ENCODE measurements at regions not wholly inside any gene's neighbourhood (a gene's known extent, or its start where the extent isn't known, plus 50 kb on each side); places are given as distances from the start of the nearest gene placed in this dataset.

DNA sequence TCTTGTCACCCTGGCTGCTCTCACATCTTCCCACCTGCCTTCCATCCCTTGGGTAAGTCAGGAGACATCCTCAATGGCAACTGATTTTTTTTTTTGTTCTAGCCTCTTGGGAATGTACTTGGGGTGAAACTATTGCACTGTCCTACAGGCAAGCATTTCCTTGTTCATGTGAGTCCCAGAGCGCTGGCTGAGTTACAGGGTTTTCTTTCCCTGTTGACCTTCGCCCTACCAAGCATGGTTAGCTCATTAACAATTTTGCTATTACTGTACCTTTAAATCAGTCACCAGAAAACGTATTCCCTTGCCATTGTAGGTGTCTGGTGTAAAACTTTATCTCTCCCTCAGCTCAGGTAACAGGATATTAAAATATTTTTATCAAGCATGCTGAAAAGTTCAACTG, 98.9 kb downstream of the PRLHR start:
- peak overlapping the region in 1 of 4 donors; percentile 25 for H3K27ac ChIP-seq
- in situ Hi-C loops (cut with MboI; ENCODE audit: low pct_ligation_motif_present in 1 of 4, low pct_unique_long_range_greater_than_20kb in 1 of 4, low sequenced_read_pairs in 3 of 4): no loop called here
- H3K4me1 ChIP-seq: peaks cover 0 to 7% (median 4%) of the 10 kb centered on the region in 4 donors
- H3K9me3 ChIP-seq: no peaks in the 10 kb centered on the region
- no peak for TF ChIP-seq EP300 (IDR thresholded peaks at IDR 0.05; ENCODE audit: low read depth)
- TF ChIP-seq POLR2AphosphoS5 (IDR thresholded peaks at IDR 0.05): no peak
- no peak for TF ChIP-seq POLR2A (IDR thresholded peaks at IDR 0.05)
- TF ChIP-seq, protein P1, sequence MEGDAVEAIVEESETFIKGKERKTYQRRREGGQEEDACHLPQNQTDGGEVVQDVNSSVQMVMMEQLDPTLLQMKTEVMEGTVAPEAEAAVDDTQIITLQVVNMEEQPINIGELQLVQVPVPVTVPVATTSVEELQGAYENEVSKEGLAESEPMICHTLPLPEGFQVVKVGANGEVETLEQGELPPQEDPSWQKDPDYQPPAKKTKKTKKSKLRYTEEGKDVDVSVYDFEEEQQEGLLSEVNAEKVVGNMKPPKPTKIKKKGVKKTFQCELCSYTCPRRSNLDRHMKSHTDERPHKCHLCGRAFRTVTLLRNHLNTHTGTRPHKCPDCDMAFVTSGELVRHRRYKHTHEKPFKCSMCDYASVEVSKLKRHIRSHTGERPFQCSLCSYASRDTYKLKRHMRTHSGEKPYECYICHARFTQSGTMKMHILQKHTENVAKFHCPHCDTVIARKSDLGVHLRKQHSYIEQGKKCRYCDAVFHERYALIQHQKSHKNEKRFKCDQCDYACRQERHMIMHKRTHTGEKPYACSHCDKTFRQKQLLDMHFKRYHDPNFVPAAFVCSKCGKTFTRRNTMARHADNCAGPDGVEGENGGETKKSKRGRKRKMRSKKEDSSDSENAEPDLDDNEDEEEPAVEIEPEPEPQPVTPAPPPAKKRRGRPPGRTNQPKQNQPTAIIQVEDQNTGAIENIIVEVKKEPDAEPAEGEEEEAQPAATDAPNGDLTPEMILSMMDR (IDR thresholded peaks at IDR 0.05): no peak
- peak; percentile 56 for DNase-seq
- no peak overlapping the region for H3K4me3 ChIP-seq
- H3K27me3 ChIP-seq: no peaks in the 10 kb centered on the region
- H3K36me3 ChIP-seq: no peaks in the 10 kb centered on the region
- whole genome bisulfite sequencing, 2 donors (ENCODE audit: low coverage in 1 of 2): 42 to 44% methylated on average over 3 of the region's 3 CpGs
- intact Hi-C loops (cut with DNase I; ENCODE audit: low total_unique reads): no loop called here

DNA sequence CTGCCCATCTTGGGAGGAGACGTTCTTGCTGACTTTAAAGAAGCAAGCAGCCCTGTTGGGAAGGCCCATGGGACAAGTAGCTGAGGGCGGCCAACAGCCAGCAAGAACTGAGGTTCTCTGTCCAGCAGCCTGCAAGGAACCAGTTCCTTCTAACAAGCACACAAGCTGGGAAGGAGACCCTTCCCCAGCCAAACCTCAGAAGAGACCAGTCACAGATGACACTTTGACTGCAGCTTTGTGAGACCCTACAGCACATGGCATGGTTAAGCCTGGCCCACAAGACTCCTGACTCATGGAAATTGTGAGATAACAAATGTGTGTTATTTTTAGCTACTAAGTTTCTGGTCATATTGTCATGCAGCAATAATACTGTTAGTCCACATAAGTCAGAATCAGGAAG, 99.9 kb downstream of the PRLHR start:
- Histone ChIP-seq H3K9me3 (no peaks in the 10 kb centered on the region), H3K27ac (no peak overlapping the region), H3K4me3 (no peak overlapping the region), H3K27me3 (no peaks in the 10 kb centered on the region), H3K4me1 (peaks cover 0 to 7% (median 4%) of the 10 kb centered on the region in 4 donors), H3K36me3 (no peaks in the 10 kb centered on the region)
- intact Hi-C loops (cut with DNase I; ENCODE audit: low total_unique reads): no loop called here
- 78% methylated on average over 2 of the region's 2 CpGs; no CpG with 5 or more reads in 1 of the 2 donors for WGBS, 2 donors (ENCODE audit: low coverage in 1 of 2)
- in situ Hi-C loops (cut with MboI; ENCODE audit: low pct_ligation_motif_present in 1 of 4, low pct_unique_long_range_greater_than_20kb in 1 of 4, low sequenced_read_pairs in 3 of 4): no loop called here
- DNase-seq: no peak
- TF ChIP-seq, protein P1 (IDR thresholded peaks at IDR 0.05): no peak
- TF ChIP-seq EP300 (IDR thresholded peaks at IDR 0.05; ENCODE audit: low read depth) (no peak), POLR2A (IDR thresholded peaks at IDR 0.05) (no peak), POLR2AphosphoS5 (IDR thresholded peaks at IDR 0.05) (no peak)

DNA sequence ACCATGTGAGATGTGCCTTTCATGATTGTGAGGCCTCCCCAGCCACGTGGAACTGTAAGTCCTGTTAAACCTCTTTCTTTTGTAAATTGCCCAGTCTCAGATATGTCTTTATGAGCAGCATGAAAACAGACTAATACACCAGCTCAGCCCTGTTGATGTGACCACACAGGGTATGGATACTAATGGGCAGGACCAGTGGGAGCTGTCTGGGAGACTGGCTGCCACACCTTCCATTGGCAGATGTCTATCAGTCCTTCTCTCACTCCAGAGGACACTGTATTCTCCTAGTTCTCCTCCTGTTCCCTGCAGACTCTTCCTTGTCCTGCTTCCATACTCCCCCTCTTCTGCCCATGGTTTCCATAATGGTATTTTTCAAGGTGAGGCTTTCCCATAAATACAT, 104.4 kb downstream of the PRLHR start:
- no peaks in the 10 kb centered on the region for H3K9me3 ChIP-seq
- H3K4me1 ChIP-seq: peaks cover 0 to 3% (median 1%) of the 10 kb centered on the region in 4 donors
- H3K36me3 ChIP-seq: no peaks in the 10 kb centered on the region
- no peak overlapping the region for H3K4me3 ChIP-seq
- H3K27me3 ChIP-seq: no peaks in the 10 kb centered on the region
- TF ChIP-seq POLR2AphosphoS5 (IDR thresholded peaks at IDR 0.05): no peak
- TF ChIP-seq EP300 (IDR thresholded peaks at IDR 0.05; ENCODE audit: low read depth): no peak
- TF ChIP-seq, protein P1 (IDR thresholded peaks at IDR 0.05): no peak
- TF ChIP-seq POLR2A (IDR thresholded peaks at IDR 0.05): no peak
- no peak overlapping the region for H3K27ac ChIP-seq
- 0 to 33% methylated on average over 1 of the region's 1 CpG for WGBS, 2 donors (ENCODE audit: low coverage in 1 of 2)
- intact Hi-C loops (cut with DNase I; ENCODE audit: low total_unique reads): no loop called here
- DNase-seq: no peak
- in situ Hi-C loops (cut with MboI; ENCODE audit: low pct_ligation_motif_present in 1 of 4, low pct_unique_long_range_greater_than_20kb in 1 of 4, low sequenced_read_pairs in 3 of 4): no loop called here

DNA sequence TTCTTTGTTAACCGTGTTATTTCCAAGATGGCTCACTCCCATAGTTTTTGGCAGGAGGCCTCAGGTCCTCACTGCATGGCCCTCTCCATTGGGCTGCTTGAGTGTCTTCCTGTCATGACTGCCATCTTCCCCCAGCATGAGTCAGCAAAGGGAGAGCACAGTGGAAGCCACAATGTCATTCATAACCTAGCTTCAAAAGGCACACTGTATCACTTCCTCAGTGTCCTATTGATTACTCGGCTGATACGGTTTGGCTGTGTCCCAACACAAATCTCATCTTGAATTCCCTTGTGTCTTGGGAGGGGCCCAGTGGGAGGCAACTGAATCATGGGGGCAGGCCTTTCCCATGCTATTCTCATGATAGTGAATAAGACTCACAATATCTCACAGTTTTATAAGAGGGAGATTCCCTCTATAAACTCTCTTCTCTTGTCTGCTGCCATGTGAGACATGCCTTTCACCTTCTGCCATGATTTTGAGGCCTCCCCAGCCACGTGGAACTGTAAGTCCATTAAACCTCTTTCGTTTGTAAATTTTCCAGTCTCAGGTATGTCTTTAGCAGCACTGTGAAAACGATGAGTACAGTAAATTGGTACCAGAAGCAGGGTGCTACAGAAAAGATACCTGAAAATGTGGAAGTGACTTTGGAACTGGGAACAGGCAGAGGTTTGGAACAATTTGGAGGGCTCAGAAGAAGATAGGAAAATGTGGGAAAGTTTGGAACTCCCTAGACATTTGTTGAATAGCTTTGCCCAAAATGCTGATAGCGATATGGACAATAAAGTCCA, 106.5 kb downstream of the PRLHR start:
- DNase-seq: no peak
- Histone ChIP-seq H3K9me3 (no peaks in the 10 kb centered on the region), H3K27me3 (no peaks in the 10 kb centered on the region), H3K27ac (no peak overlapping the region), H3K4me1 (peaks cover 0 to 7% (median 0%) of the 10 kb centered on the region in 4 donors), H3K36me3 (no peaks in the 10 kb centered on the region), H3K4me3 (no peak overlapping the region)
- WGBS, 2 donors (ENCODE audit: low coverage in 1 of 2): 66 to 86% methylated on average over 6 to 7 of the region's 7 CpGs
- no peak for TF ChIP-seq POLR2AphosphoS5 (IDR thresholded peaks at IDR 0.05)
- TF ChIP-seq, protein P1 (IDR thresholded peaks at IDR 0.05): no peak
- no peak for TF ChIP-seq EP300 (IDR thresholded peaks at IDR 0.05; ENCODE audit: low read depth)
- no peak for TF ChIP-seq POLR2A (IDR thresholded peaks at IDR 0.05)
- in situ Hi-C loops (cut with MboI; ENCODE audit: low pct_ligation_motif_present in 1 of 4, low pct_unique_long_range_greater_than_20kb in 1 of 4, low sequenced_read_pairs in 3 of 4) (no loop called here), intact Hi-C loops (cut with DNase I; ENCODE audit: low total_unique reads) (no loop called here)
